Psoas muscle (tissue), 7 donors: ENCODE measurements at regions not wholly inside any gene's neighbourhood (a gene's known extent, or its start where the extent isn't known, plus 50 kb on each side); places are given as distances from the start of the nearest gene placed in this dataset.

Experiments used
- ATAC-seq, 4 donors: fragments of 200-7000 bp; cut with Tn5 transposase; one replicate each; pipeline ENCODE4 v1.9.1; 2020; ENCODE audit warnings: moderate library complexity in 3 of 4, mild to moderate bottlenecking in 2 of 4
- DNase-seq, 2 donors: peaks; one replicate each; pipeline ENCODE4 v3.0.0-alpha.2; 2020
- H3K27ac ChIP-seq: fragments of 200-600 bp; one replicate; pipeline ENCODE4 v1.8.0; 2022
- H3K27me3 ChIP-seq, 3 donors: fragments of 200-600 bp in 1 of 3; one replicate each; pipeline versions ENCODE4 v1.6.1 to v1.8.0; 2013 to 2022; ENCODE audit warnings: low read length in 2 of 3, mild to moderate bottlenecking in 2 of 3, moderate library complexity in 1 of 3; ENCODE audit not compliant: insufficient read depth in 3 of 3
- H3K36me3 ChIP-seq, 2 donors: fragments of 200-600 bp in 1 of 2; one replicate each; pipeline versions ENCODE4 v1.6.1 to v1.8.0; 2013 to 2022; ENCODE audit warnings: low read depth in 1 of 2, mild to moderate bottlenecking in 1 of 2, moderate library complexity in 1 of 2; ENCODE audit not compliant: insufficient read depth in 1 of 2
- H3K4me1 ChIP-seq: fragments of 200-600 bp; one replicate; pipeline ENCODE4 v1.8.0; 2022
- H3K4me3 ChIP-seq: fragments of 200-600 bp; one replicate; pipeline ENCODE4 v1.8.0; 2022; ENCODE audit warnings: mild to moderate bottlenecking
- H3K9me3 ChIP-seq: fragments of 200-600 bp; one replicate; pipeline ENCODE4 v1.8.0; 2022
- CTCF ChIP-seq: fragments of 200-600 bp; IDR thresholded peaks from one replicate; pipeline ENCODE4 v1.8.0; 2022; ENCODE audit warnings: antibody characterized with exemption
- WGBS, 3 donors: extraction: QIAGEN DNeasy Blood & Tissue Kit; methylation state at CpG; one replicate each; pipeline versions ENCODE4 v1.1.6 to v1.1.7; 2013; 5-methylcytosine and 5-hydroxymethylcytosine counted together
- intact Hi-C, 2 donors: fragments of 100-400 bp; cut with DNase I; formaldehyde crosslinking; loops; one replicate each; pipeline versions ENCODE4 v1.11.0 to v1.14.2; 2022
- donor health status: healthy with polysubstance abuse.
- donor health status: DM: no; HTN: no; CAD: no; lungs with moderate emphysema.
- donor health status: Bipolar disorder and iron deficiency.
- donor health status: healthy.
- donor health status: DM: yes; HTN: yes; CAD: no.
- donor health status: DM: no; HTN: no; CAD: no.
- donor health status: DM: yes; HTN: yes; CAD: no.

- Histone ChIP-seq H3K9me3 (no peaks in the 10 kb centered on the region), H3K36me3 (no peaks in the 10 kb centered on the region), H3K4me3 (no peak overlapping the region), H3K4me1 (no peaks in the 10 kb centered on the region), H3K27ac (no peak overlapping the region), H3K27me3 (peaks cover 0 to 32% (median 6%) of the 10 kb centered on the region in 3 donors)
- DNase-seq, result no peak
- TF ChIP-seq CTCF, result no peak
- intact Hi-C loops, result no loop called here
- ATAC-seq, result no peak
- 55 to 63% (median 59%) methylated on average over 3 of the region's 3 CpGs for WGBS, 3 donors
Observed at GRCh38 chr11:45481026-45481425, 184.4 kb downstream of the CHST1 start.

DNA sequence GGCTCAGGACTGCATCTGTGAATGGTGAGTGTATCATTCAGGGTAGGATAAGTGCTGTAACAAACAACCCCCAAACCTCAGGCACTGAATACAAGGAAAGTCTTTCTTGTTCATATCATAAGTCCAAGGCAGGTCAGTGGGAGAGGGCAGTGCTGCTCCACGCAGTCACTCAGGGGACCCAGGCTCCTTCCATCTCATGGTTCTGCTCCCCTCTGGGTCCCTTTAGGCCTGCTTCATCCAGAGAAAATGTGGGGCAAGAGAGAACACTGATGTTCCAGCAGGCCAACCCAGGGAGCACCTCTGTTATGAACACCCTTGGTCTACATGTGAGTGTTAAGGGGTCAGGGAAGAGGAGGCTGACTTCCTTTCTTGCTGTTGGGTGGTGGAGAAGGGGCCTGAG lies 187.8 kb downstream of the CHST1 start:
- no peak overlapping the region for H3K4me3 ChIP-seq
- H3K9me3 ChIP-seq, result no peaks in the 10 kb centered on the region
- no peak for TF ChIP-seq CTCF
- no peaks in the 10 kb centered on the region for H3K36me3 ChIP-seq
- intact Hi-C loops, result no loop called here
- H3K27ac ChIP-seq, result no peak overlapping the region
- no peak for ATAC-seq
- peaks cover 0 to 9% (median 4%) of the 10 kb centered on the region in 3 donors for H3K27me3 ChIP-seq
- no peak for DNase-seq
- 82 to 93% (median 91%) methylated on average over 1 of the region's 1 CpG for WGBS, 3 donors
- no peaks in the 10 kb centered on the region for H3K4me1 ChIP-seq

DNA sequence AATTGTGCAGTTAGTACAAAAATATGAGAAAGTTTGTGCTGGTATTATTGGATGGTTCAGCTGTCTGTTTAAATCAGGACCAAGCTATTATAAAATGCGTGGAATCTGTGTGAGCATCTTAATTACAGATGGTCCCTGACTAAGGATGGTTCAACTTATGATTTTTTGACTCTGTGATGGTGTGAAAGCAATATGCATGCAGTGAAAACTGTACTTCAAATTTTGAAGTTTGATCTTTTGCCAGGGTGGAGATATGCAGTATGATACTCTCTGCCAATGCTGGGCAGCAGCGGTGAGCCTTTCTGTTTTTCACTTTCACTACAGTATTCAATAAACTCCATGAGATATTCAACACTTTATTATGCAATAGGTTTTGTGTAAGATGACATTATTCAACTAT lies 189.3 kb downstream of the CHST1 start:
- no peak for ATAC-seq
- no peak for DNase-seq
- Histone ChIP-seq H3K9me3 (no peaks in the 10 kb centered on the region), H3K27ac (no peak overlapping the region), H3K36me3 (no peaks in the 10 kb centered on the region), H3K27me3 (peaks cover 0 to 5% (median 0%) of the 10 kb centered on the region in 3 donors), H3K4me3 (no peak overlapping the region), H3K4me1 (no peaks in the 10 kb centered on the region)
- WGBS, 3 donors, result 85 to 89% (median 85%) methylated on average over 2 of the region's 2 CpGs
- no peak for TF ChIP-seq CTCF
- intact Hi-C loops, result no loop called here

- DNase-seq (no peak), ATAC-seq (no peak)
- no peak for TF ChIP-seq CTCF
- no peaks in the 10 kb centered on the region for H3K4me1 ChIP-seq
- peaks cover 0 to 5% (median 0%) of the 10 kb centered on the region in 3 donors for H3K27me3 ChIP-seq
- H3K27ac ChIP-seq, result no peak overlapping the region
- H3K4me3 ChIP-seq, result no peak overlapping the region
- intact Hi-C loops, result no loop called here
- H3K9me3 ChIP-seq, result no peaks in the 10 kb centered on the region
- 70 to 79% (median 72%) methylated on average over 2 of the region's 2 CpGs for WGBS, 3 donors
- H3K36me3 ChIP-seq, result no peaks in the 10 kb centered on the region
Observed at GRCh38 chr11:45475173-45475572, 189.0 kb upstream of the SYT13 start.

DNA sequence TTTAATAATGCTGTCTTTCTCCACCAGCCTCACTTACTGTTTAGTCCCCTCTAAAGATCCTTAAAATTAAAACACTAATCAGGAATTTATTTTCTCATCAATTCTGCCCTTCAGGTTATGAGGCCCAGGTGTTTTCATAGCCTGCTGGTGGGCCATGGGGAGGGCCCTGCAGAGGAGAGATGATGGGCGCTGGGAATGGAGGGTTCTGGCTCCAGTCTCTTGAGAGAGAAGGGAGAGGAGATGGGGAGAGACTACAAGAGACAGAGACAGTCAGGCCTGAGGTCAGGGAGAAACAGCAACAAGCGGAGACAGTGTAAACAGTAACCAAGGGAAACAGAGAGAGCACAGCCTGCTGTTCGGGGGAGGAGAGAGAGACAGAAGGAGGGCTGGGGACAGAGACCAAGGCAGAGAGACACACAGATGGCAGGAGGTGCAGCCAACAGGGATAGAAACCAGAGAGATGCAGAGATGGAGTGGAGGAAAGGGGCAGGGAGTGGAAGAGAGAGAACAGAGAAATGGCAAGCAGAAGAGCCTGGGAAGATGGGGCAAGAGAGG lies 187.3 kb upstream of the SYT13 start:
- intact Hi-C loops, result no loop called here
- H3K4me3 ChIP-seq, result no peak overlapping the region
- H3K36me3 ChIP-seq, result no peaks in the 10 kb centered on the region
- TF ChIP-seq CTCF, result no peak
- DNase-seq, result no peak
- H3K9me3 ChIP-seq, result no peaks in the 10 kb centered on the region
- no peaks in the 10 kb centered on the region for H3K4me1 ChIP-seq
- no peak for ATAC-seq
- WGBS, 3 donors, result 54 to 72% (median 55%) methylated on average over 3 of the region's 3 CpGs
- H3K27me3 ChIP-seq, result no peaks in the 10 kb centered on the region
- H3K27ac ChIP-seq, result no peak overlapping the region
